ENCODE measurements at regions not wholly inside any gene's neighbourhood (a gene's known extent, or its start where the extent isn't known, plus 50 kb on each side); places are given as distances from the start of the nearest gene placed in this dataset.

GRCh38 chr2:224221455-224221913 is 180.4 kb downstream of the FAM124B start (continued):
- TF ChIP-seq CHD7 (IDR thresholded peaks at IDR 0.05; ENCODE audit: insufficient replicate concordance, low read length) = no peak
- no peak for TF ChIP-seq NANOG (IDR thresholded peaks at IDR 0.05; ENCODE audit: insufficient read depth, low read depth, low read length, poor library complexity, severe bottlenecking)
- no peak for TF ChIP-seq SAP30 (IDR thresholded peaks at IDR 0.05; ENCODE audit: insufficient read depth, insufficient replicate concordance, low read length)
- TF ChIP-seq TAF7 (optimal IDR thresholded peaks at IDR 0.05; ENCODE audit: borderline replicate concordance, low read depth, low read length) = no peak
- TF ChIP-seq TBP (IDR thresholded peaks at IDR 0.05; ENCODE audit: low read depth, low read length) = no peak
